Right renal pelvis (tissue), 4 donors: ENCODE measurements at regions not wholly inside any gene's neighbourhood (a gene's known extent, or its start where the extent isn't known, plus 50 kb on each side); places are given as distances from the start of the nearest gene placed in this dataset.
"Not testable (repeated sequence)": the region's sequence is repeated elsewhere in the genome, so short reads cannot be mapped to it uniquely, and the experiment has no call there.

Experiments used
- DNase-seq, 4 donors: peaks; one replicate each; pipeline ENCODE4 v3.0.0-alpha.2; 2013; ENCODE audit warnings: low read depth in 4 of 4, low spot score in 3 of 4, missing footprints in 1 of 4

- DNase-seq, result no peak
Observed at GRCh38 chr6:74597840-74598239, 608.0 kb downstream of the COL12A1 start.

GRCh38 chr6:74597266-74597665 is 608.6 kb downstream of the COL12A1 start:
- DNase-seq, result no peak

- DNase-seq, result no peak
Observed at GRCh38 chr6:74596588-74596987, 609.3 kb downstream of the COL12A1 start.

- not testable (repeated sequence) for DNase-seq
Observed at GRCh38 chr6:74594350-74594749, 611.5 kb downstream of the COL12A1 start.

GRCh38 chr6:74588094-74588832 is 617.6 kb downstream of the COL12A1 start:
- no peak for DNase-seq

GRCh38 chr6:74587386-74587785 is 618.5 kb downstream of the COL12A1 start:
- DNase-seq, result no peak

- no peak for DNase-seq
Observed at GRCh38 chr6:74585753-74586152, 620.1 kb downstream of the COL12A1 start.

- no peak for DNase-seq
Observed at GRCh38 chr6:74581681-74582080, 624.2 kb downstream of the COL12A1 start.

- no peak for DNase-seq
Observed at GRCh38 chr6:74579794-74580193, 626.1 kb downstream of the COL12A1 start.

GRCh38 chr6:74579047-74579446 is 626.8 kb downstream of the COL12A1 start:
- DNase-seq, result no peak

- no peak for DNase-seq
Observed at GRCh38 chr6:74578339-74578738, 627.5 kb downstream of the COL12A1 start.

GRCh38 chr6:74577619-74578018 is 628.2 kb downstream of the COL12A1 start:
- DNase-seq, result no peak

GRCh38 chr6:74574794-74575193 is 631.1 kb downstream of the COL12A1 start:
- DNase-seq, result no peak

- DNase-seq, result no peak
Observed at GRCh38 chr6:74573613-74574012, 632.2 kb downstream of the COL12A1 start.

- no peak for DNase-seq
Observed at GRCh38 chr6:74570044-74570443, 635.8 kb downstream of the COL12A1 start.

- DNase-seq, result no peak
Observed at GRCh38 chr6:74568861-74569260, 637.0 kb downstream of the COL12A1 start.

GRCh38 chr6:74567923-74568290 is 637.9 kb downstream of the COL12A1 start:
- not testable (repeated sequence) for DNase-seq

GRCh38 chr6:74567281-74567922 is 638.5 kb downstream of the COL12A1 start:
- no peak for DNase-seq

- DNase-seq, result no peak
Observed at GRCh38 chr6:74557236-74557635, 648.6 kb downstream of the COL12A1 start.

GRCh38 chr6:74554041-74554440 is 651.8 kb downstream of the COL12A1 start:
- no peak for DNase-seq

- DNase-seq, result no peak
Observed at GRCh38 chr6:74551896-74552295, 654.0 kb downstream of the COL12A1 start.

GRCh38 chr6:74550821-74551220 is 655.0 kb downstream of the COL12A1 start:
- DNase-seq, result no peak
